Putamen (tissue), 1 donor: ENCODE measurements at regions not wholly inside any gene's neighbourhood (a gene's known extent, or its start where the extent isn't known, plus 50 kb on each side); places are given as distances from the start of the nearest gene placed in this dataset.

Experiments
- DNase-seq: peaks from one replicate; pipeline ENCODE4 v3.0.0-alpha.2; 2016; ENCODE audit warnings: low spot score

GRCh38 chr10:1952126-1953095 lies 215.1 kb upstream of the ADARB2 start:
- no peak for DNase-seq

GRCh38 chr10:1950803-1951495 lies 213.6 kb upstream of the ADARB2 start:
- DNase-seq, result no peak

GRCh38 chr10:1947464-1948003 lies 210.2 kb upstream of the ADARB2 start:
- DNase-seq, result no peak

- no peak for DNase-seq
Measured at GRCh38 chr10:1944487-1944886, 207.2 kb upstream of the ADARB2 start.

- no peak for DNase-seq
Measured at GRCh38 chr10:1942478-1942877, 205.2 kb upstream of the ADARB2 start.

- no peak for DNase-seq
Measured at GRCh38 chr10:1939016-1939415, 201.7 kb upstream of the ADARB2 start.

GRCh38 chr10:1938317-1938716 lies 201.0 kb upstream of the ADARB2 start:
- DNase-seq, result no peak

- no peak for DNase-seq
Measured at GRCh38 chr10:1935912-1936311, 198.6 kb upstream of the ADARB2 start.

- DNase-seq, result no peak
Measured at GRCh38 chr10:1933215-1933614, 195.9 kb upstream of the ADARB2 start.

- no peak for DNase-seq
Measured at GRCh38 chr10:1932692-1933094, 195.4 kb upstream of the ADARB2 start.

- DNase-seq, result no peak
Measured at GRCh38 chr10:1928606-1929005, 191.3 kb upstream of the ADARB2 start.

- DNase-seq, result no peak
Measured at GRCh38 chr10:1923998-1924397, 186.7 kb upstream of the ADARB2 start.

GRCh38 chr10:1923586-1923985 lies 186.3 kb upstream of the ADARB2 start:
- DNase-seq, result no peak

GRCh38 chr10:1920941-1921340 lies 183.6 kb upstream of the ADARB2 start:
- DNase-seq, result no peak

- DNase-seq, result no peak
Measured at GRCh38 chr10:1920127-1920526, 182.8 kb upstream of the ADARB2 start.

GRCh38 chr10:1911771-1912170 lies 174.4 kb upstream of the ADARB2 start:
- DNase-seq, result no peak

- no peak for DNase-seq
Measured at GRCh38 chr10:1903982-1904381, 166.7 kb upstream of the ADARB2 start.

GRCh38 chr10:1896153-1896552 lies 158.8 kb upstream of the ADARB2 start:
- DNase-seq, result no peak

GRCh38 chr10:1895691-1896090 lies 158.4 kb upstream of the ADARB2 start:
- DNase-seq, result no peak

GRCh38 chr10:1894912-1895311 lies 157.6 kb upstream of the ADARB2 start:
- DNase-seq, result no peak

GRCh38 chr10:1893941-1894340 lies 156.6 kb upstream of the ADARB2 start:
- DNase-seq, result no peak

GRCh38 chr10:1886039-1886438 lies 148.7 kb upstream of the ADARB2 start:
- DNase-seq, result no peak

GRCh38 chr10:1882728-1883127 lies 145.4 kb upstream of the ADARB2 start:
- DNase-seq, result no peak
